Tibial artery (tissue), 4 donors: ENCODE measurements at regions not wholly inside any gene's neighbourhood (a gene's known extent, or its start where the extent isn't known, plus 50 kb on each side); places are given as distances from the start of the nearest gene placed in this dataset.

Source experiments
- DNase-seq, 2 donors: peaks; one replicate each; pipeline ENCODE4 v3.0.0-alpha.2; 2019
- H3K27ac ChIP-seq, 2 donors: fragments of 200-600 bp; sonication (generic) in 1 of 2; 1 replicate in 1 of 2; 2 replicates in 1 of 2; pipeline ENCODE4 v1.5.1; 2018 to 2019; ENCODE audit warnings: mild to moderate bottlenecking in 1 of 2
- H3K27me3 ChIP-seq, 2 donors: fragments of 200-600 bp; sonication (generic) in 1 of 2; one replicate each; pipeline versions ENCODE4 v1.5.1 to v1.6.0; 2016 to 2019
- H3K36me3 ChIP-seq, 3 donors: fragments of 200-600 bp; sonication (generic) in 2 of 3; one replicate each; pipeline ENCODE4 v1.5.1; 2016 to 2019; ENCODE audit warnings: mild to moderate bottlenecking in 2 of 3
- H3K4me1 ChIP-seq, 4 donors: fragments of 200-600 bp; sonication (generic) in 2 of 4; 1 replicate in 3 of 4; 2 replicates in 1 of 4; pipeline ENCODE4 v1.5.1; 2016 to 2019
- H3K4me3 ChIP-seq, 2 donors: fragments of 200-600 bp; sonication (generic) in 1 of 2; 1 replicate in 1 of 2; 2 replicates in 1 of 2; pipeline ENCODE4 v1.5.1; 2018 to 2019; ENCODE audit warnings: mild to moderate bottlenecking in 2 of 2
- H3K9me3 ChIP-seq, 3 donors: fragments of 200-600 bp; sonication (generic) in 1 of 3; one replicate each; pipeline ENCODE4 v1.5.1; 2016 to 2019
- CTCF ChIP-seq, 2 experiments: fragments of 200-600 bp in 1 of 2; fragments of 450-650 bp in 1 of 2; IDR thresholded peaks; one replicate each; pipeline ENCODE4 v1.5.1; 2017 to 2019; ENCODE audit warnings: antibody characterized with exemption in 2 of 2, mild to moderate bottlenecking in 1 of 2, moderate library complexity in 1 of 2
- intact Hi-C: fragments of 100-400 bp; cut with DNase I; formaldehyde crosslinking; loops from one replicate; pipeline ENCODE4 v1.15.0; 2023; ENCODE audit warnings: low total_unique reads

- Histone ChIP-seq H3K27ac (no peak overlapping the region), H3K4me1 (no peaks in the 10 kb centered on the region), H3K36me3 (no peaks in the 10 kb centered on the region), H3K9me3 (no peaks in the 10 kb centered on the region), H3K27me3 (no peaks in the 10 kb centered on the region), H3K4me3 (no peak overlapping the region)
- no peak for DNase-seq
- intact Hi-C loops: no loop called here
- no peak for TF ChIP-seq CTCF (IDR thresholded peaks at IDR 0.05)
Observed at GRCh38 chr5:4043135-4043534, 447.5 kb downstream of the IRX1 start.

- no peak for DNase-seq
- intact Hi-C loops: no loop called here
- Histone ChIP-seq H3K27ac (no peak overlapping the region), H3K9me3 (no peaks in the 10 kb centered on the region), H3K36me3 (no peaks in the 10 kb centered on the region), H3K27me3 (no peaks in the 10 kb centered on the region), H3K4me3 (no peak overlapping the region), H3K4me1 (no peaks in the 10 kb centered on the region)
- TF ChIP-seq CTCF (IDR thresholded peaks at IDR 0.05): no peak
Observed at GRCh38 chr5:4044881-4045280, 449.2 kb downstream of the IRX1 start.

DNA sequence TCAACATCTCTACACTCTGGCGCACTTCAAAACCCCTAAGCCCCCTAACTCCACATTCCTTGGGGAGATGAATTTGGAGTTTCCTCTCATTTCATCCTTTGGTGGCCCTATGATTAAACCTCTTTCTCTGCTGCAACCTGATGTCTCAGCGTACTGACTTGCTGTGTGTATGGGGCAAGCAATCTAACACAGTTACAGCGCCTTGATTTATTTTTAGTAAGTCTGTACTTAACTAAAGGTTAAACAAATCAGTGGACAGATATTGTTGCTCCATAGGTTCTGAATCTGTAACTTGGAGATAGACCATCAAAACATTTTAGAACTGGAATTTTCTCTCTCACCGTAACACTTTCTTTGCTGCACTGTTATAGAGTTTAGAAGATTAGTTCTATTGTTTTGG is 452.8 kb downstream of the IRX1 start:
- Histone ChIP-seq H3K4me3 (no peak overlapping the region), H3K27ac (no peak overlapping the region), H3K9me3 (no peaks in the 10 kb centered on the region), H3K36me3 (no peaks in the 10 kb centered on the region), H3K4me1 (no peaks in the 10 kb centered on the region), H3K27me3 (no peaks in the 10 kb centered on the region)
- no peak for TF ChIP-seq CTCF (IDR thresholded peaks at IDR 0.05)
- intact Hi-C loops: no loop called here
- DNase-seq: no peak

- DNase-seq: no peak
- H3K4me1 ChIP-seq: no peaks in the 10 kb centered on the region
- H3K9me3 ChIP-seq: no peaks in the 10 kb centered on the region
- H3K27me3 ChIP-seq: no peaks in the 10 kb centered on the region
- intact Hi-C loops: no loop called here
- TF ChIP-seq CTCF (IDR thresholded peaks at IDR 0.05): no peak
- H3K36me3 ChIP-seq: no peaks in the 10 kb centered on the region
- no peak overlapping the region for H3K4me3 ChIP-seq
- no peak overlapping the region for H3K27ac ChIP-seq
Observed at GRCh38 chr5:4050203-4050602, 454.6 kb downstream of the IRX1 start.

DNA sequence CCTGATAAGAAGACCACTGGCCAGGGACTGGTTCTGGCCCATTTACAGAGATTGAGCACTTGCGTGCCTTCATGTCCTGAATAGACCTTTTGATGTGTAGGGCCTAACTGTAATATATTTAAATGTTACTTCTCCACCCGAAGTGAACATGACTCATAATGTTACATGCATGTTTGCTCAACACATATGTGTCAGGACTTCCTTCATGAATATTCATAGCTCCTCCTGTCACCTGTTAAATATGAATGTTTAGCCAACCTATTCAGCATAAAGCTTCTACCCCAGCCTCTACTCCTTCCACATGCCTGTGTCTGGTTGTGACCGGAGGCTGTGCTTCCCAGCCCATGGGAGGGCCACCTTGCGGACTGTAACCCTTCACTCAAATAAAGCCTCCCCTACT is 457.5 kb downstream of the IRX1 start:
- no peaks in the 10 kb centered on the region for H3K36me3 ChIP-seq
- no peaks in the 10 kb centered on the region for H3K9me3 ChIP-seq
- intact Hi-C loops: no loop called here
- DNase-seq: no peak
- H3K4me1 ChIP-seq: no peaks in the 10 kb centered on the region
- H3K27ac ChIP-seq: no peak overlapping the region
- no peak overlapping the region for H3K4me3 ChIP-seq
- no peak for TF ChIP-seq CTCF (IDR thresholded peaks at IDR 0.05)
- no peaks in the 10 kb centered on the region for H3K27me3 ChIP-seq

DNA sequence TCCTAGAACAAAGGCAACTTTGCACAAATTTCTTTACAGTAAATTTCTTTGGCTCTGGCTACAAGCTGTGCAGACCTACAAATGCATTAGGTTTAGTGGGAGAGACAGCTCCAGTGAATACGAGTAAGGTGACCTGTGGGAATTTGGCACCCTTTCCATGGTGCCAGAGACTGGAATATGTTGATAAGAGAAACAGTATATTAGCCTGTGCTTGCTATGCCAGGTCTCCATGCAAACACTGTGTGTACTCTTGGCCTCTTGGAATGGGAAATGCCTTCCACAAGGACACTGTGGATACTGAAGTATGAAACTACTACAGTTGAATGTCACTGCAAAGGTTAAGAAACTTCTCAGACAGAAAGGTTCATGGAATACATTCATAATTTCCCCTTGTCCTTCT is 458.5 kb downstream of the IRX1 start:
- TF ChIP-seq CTCF (IDR thresholded peaks at IDR 0.05): no peak
- no peak overlapping the region for H3K27ac ChIP-seq
- no peaks in the 10 kb centered on the region for H3K36me3 ChIP-seq
- H3K27me3 ChIP-seq: no peaks in the 10 kb centered on the region
- intact Hi-C loops: no loop called here
- H3K4me1 ChIP-seq: no peaks in the 10 kb centered on the region
- DNase-seq: no peak
- H3K9me3 ChIP-seq: no peaks in the 10 kb centered on the region
- no peak overlapping the region for H3K4me3 ChIP-seq
